ENCODE measurements at regions not wholly inside any gene's neighbourhood (a gene's known extent, or its start where the extent isn't known, plus 50 kb on each side); places are given as distances from the start of the nearest gene placed in this dataset.

- DNase-seq (ENCODE audit: low read depth): no peak
These were observed 275.0 kb downstream of the FAM76B start for GRCh38 chr11:95514416-95515110.

- DNase-seq (ENCODE audit: low read depth): peak; percentile 89
These were observed 276.9 kb downstream of the FAM76B start for GRCh38 chr11:95512682-95513081.

GRCh38 chr11:95512177-95512576 lies 277.4 kb downstream of the FAM76B start:
- DNase-seq (ENCODE audit: low read depth): peak; percentile 96

GRCh38 chr11:95508219-95508890 lies 277.4 kb upstream of the SESN3 start:
- no peak for DNase-seq (ENCODE audit: low read depth)

- DNase-seq (ENCODE audit: low read depth): no peak
These were observed 276.8 kb upstream of the SESN3 start for GRCh38 chr11:95507794-95508193.

- DNase-seq (ENCODE audit: low read depth): no peak
These were observed 275.8 kb upstream of the SESN3 start for GRCh38 chr11:95506777-95507176.

GRCh38 chr11:95505927-95506426 lies 275.0 kb upstream of the SESN3 start:
- no peak for DNase-seq (ENCODE audit: low read depth)

GRCh38 chr11:95503047-95503446 lies 272.0 kb upstream of the SESN3 start:
- DNase-seq (ENCODE audit: low read depth): no peak

- no peak for DNase-seq (ENCODE audit: low read depth)
These were observed 271.5 kb upstream of the SESN3 start for GRCh38 chr11:95502522-95502921.

GRCh38 chr11:95501761-95502266 lies 270.8 kb upstream of the SESN3 start:
- DNase-seq (ENCODE audit: low read depth): no peak

- DNase-seq (ENCODE audit: low read depth): no peak
These were observed 269.5 kb upstream of the SESN3 start for GRCh38 chr11:95500466-95500865.

- peak; percentile 55 for DNase-seq (ENCODE audit: low read depth)
These were observed 268.6 kb upstream of the SESN3 start for GRCh38 chr11:95499516-95500135.

- no peak for DNase-seq (ENCODE audit: low read depth)
These were observed 267.9 kb upstream of the SESN3 start for GRCh38 chr11:95498722-95499425.

GRCh38 chr11:95496901-95497300 lies 265.9 kb upstream of the SESN3 start:
- DNase-seq (ENCODE audit: low read depth): no peak

- no peak for DNase-seq (ENCODE audit: low read depth)
These were observed 264.7 kb upstream of the SESN3 start for GRCh38 chr11:95495706-95496105.

GRCh38 chr11:95494856-95495255 lies 263.9 kb upstream of the SESN3 start:
- no peak for DNase-seq (ENCODE audit: low read depth)

GRCh38 chr11:95494167-95494566 lies 263.2 kb upstream of the SESN3 start:
- no peak for DNase-seq (ENCODE audit: low read depth)

GRCh38 chr11:95490625-95491024 lies 259.6 kb upstream of the SESN3 start:
- no peak for DNase-seq (ENCODE audit: low read depth)

GRCh38 chr11:95487938-95488337 lies 256.9 kb upstream of the SESN3 start:
- DNase-seq (ENCODE audit: low read depth): no peak

GRCh38 chr11:95487391-95487790 lies 256.4 kb upstream of the SESN3 start:
- no peak for DNase-seq (ENCODE audit: low read depth)

GRCh38 chr11:95486979-95487378 lies 256.0 kb upstream of the SESN3 start:
- no peak for DNase-seq (ENCODE audit: low read depth)

- DNase-seq (ENCODE audit: low read depth): no peak
These were observed 255.5 kb upstream of the SESN3 start for GRCh38 chr11:95486466-95486865.

Measured in GM04503 (cell line).